HG02885 (cell line): ENCODE measurements at regions not wholly inside any gene's neighbourhood (a gene's known extent, or its start where the extent isn't known, plus 50 kb on each side); places are given as distances from the start of the nearest gene placed in this dataset.
"Not testable (repeated sequence)": the region's sequence is repeated elsewhere in the genome, so short reads cannot be mapped to it uniquely, and the experiment has no call there.

Source experiments
- ATAC-seq: cut with Tn5 transposase; IDR thresholded peaks from one replicate; pipeline ENCODE4 v1.9.1; 2021; ENCODE audit warnings: mild to moderate bottlenecking; ENCODE audit not compliant: unreplicated experiment, poor library complexity

- ATAC-seq: no peak
Observed at GRCh38 chr4:156346959-156347385, 393.3 kb upstream of the CTSO start.

GRCh38 chr4:156344397-156344796 is 390.7 kb upstream of the CTSO start:
- no peak for ATAC-seq

GRCh38 chr4:156336511-156336910 is 382.8 kb upstream of the CTSO start:
- no peak for ATAC-seq

GRCh38 chr4:156335721-156336120 is 382.1 kb upstream of the CTSO start:
- ATAC-seq: no peak

GRCh38 chr4:156330436-156331031 is 376.9 kb upstream of the CTSO start:
- ATAC-seq: no peak

GRCh38 chr4:156329779-156330178 is 376.1 kb upstream of the CTSO start:
- ATAC-seq: no peak

- no peak for ATAC-seq
Observed at GRCh38 chr4:156328882-156329281, 375.2 kb upstream of the CTSO start.

GRCh38 chr4:156326246-156326645 is 372.6 kb upstream of the CTSO start:
- ATAC-seq: no peak

GRCh38 chr4:156322592-156322991 is 368.9 kb upstream of the CTSO start:
- no peak for ATAC-seq

- ATAC-seq: no peak
Observed at GRCh38 chr4:156321203-156321602, 367.5 kb upstream of the CTSO start.

- ATAC-seq: no peak
Observed at GRCh38 chr4:156313497-156313896, 359.8 kb upstream of the CTSO start.

GRCh38 chr4:156312261-156312847 is 358.7 kb upstream of the CTSO start:
- ATAC-seq: no peak

GRCh38 chr4:156309031-156309430 is 355.4 kb upstream of the CTSO start:
- no peak for ATAC-seq

- no peak for ATAC-seq
Observed at GRCh38 chr4:156303708-156304107, 350.0 kb upstream of the CTSO start.

GRCh38 chr4:156298230-156298629 is 344.6 kb upstream of the CTSO start:
- no peak for ATAC-seq

GRCh38 chr4:156295676-156296195 is 342.1 kb upstream of the CTSO start:
- ATAC-seq: no peak

GRCh38 chr4:156294577-156294976 is 340.9 kb upstream of the CTSO start:
- ATAC-seq: no peak

GRCh38 chr4:156293657-156294297 is 340.1 kb upstream of the CTSO start:
- no peak for ATAC-seq

- no peak for ATAC-seq
Observed at GRCh38 chr4:156291317-156291716, 337.7 kb upstream of the CTSO start.

GRCh38 chr4:156290811-156291210 is 337.1 kb upstream of the CTSO start:
- no peak for ATAC-seq

GRCh38 chr4:156290026-156290425 is 336.4 kb upstream of the CTSO start:
- ATAC-seq: not testable (repeated sequence)

GRCh38 chr4:156280686-156281085 is 327.0 kb upstream of the CTSO start:
- no peak for ATAC-seq
